Non-pigmented ciliary epithelial cell (primary cell): ENCODE measurements at regions not wholly inside any gene's neighbourhood (a gene's known extent, or its start where the extent isn't known, plus 50 kb on each side); places are given as distances from the start of the nearest gene placed in this dataset.

Experiments used
- DNase-seq: peaks from one replicate; pipeline ENCODE4 v3.0.0-alpha.2; 2010; ENCODE audit warnings: low read depth

DNA sequence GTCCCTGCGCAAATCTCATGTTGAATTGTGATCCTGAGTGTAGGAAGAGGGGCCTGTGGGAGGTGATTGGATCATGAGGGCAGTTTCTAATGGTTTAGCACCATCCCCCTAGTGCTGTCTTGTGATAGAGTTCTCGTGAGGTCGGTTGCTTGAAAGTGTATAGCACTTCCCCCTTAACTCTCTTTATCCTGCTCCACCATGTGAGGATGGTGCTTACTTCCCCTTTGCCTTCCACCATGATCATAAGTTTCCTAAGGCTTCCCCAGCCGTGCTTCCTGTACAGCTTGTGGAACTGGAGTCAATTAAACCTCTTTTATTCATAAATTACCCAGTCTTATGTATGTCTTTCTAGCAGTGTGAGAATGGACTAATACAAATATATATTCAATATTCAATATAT lies 303.7 kb upstream of the SEL1L start:
- DNase-seq, result no peak

DNA sequence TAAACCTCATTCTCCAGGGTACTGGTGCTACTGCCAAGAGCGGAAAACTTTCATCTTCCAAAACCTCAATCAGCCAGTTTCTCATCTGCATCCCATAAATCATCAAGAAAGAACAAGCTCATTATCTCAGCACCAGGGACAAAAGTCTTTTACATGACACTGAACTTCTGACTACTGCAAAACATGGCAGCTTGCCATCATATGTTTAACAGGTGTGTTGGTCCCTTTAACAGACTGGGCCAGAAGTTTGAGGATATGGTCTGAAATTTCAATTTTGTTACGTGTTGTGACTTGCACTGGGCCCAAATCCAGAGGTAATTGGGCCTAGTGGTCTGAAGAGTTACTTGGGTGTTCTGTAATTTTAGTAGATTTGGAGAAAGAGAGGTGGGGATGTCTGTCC lies 305.4 kb upstream of the SEL1L start:
- DNase-seq, result no peak

DNA sequence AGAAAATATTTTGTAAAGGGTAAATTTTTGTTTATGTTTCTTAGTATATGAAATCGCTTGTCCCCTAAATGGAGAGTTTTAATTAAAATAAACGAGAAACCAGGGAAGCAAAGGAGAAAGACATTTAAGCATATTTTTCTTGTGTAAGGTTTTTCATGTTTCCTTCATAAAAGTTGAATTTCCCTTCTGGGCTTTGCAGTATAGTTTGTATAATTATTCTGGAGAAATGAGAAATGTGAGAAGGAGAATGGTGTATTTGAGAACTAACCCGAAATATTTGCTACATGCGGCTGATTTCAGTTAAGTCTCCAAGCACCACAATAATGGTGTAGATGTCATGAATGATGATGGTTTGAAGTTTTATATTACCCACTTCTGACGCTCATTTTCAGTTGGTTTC lies 307.7 kb upstream of the SEL1L start:
- no peak for DNase-seq

DNA sequence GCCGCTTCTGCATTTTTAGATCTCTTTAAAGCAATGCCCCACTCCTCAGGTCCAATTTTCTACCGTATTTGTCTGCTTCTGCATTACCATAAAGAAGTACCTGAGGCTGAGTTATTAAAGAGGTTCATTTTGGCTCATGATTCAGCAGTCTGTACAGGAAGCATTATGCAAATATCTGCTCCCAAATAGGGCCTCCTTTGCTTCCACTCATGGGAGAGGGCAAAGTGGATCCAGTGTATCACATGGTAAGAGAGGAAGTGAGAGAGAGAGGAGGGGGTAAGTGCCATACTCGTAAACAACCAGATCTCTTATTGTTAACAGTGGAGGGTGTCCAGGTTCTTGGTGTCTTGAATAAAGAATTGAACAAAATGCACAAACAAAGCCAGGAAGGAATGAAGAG lies 316.1 kb upstream of the SEL1L start:
- no peak for DNase-seq

DNA sequence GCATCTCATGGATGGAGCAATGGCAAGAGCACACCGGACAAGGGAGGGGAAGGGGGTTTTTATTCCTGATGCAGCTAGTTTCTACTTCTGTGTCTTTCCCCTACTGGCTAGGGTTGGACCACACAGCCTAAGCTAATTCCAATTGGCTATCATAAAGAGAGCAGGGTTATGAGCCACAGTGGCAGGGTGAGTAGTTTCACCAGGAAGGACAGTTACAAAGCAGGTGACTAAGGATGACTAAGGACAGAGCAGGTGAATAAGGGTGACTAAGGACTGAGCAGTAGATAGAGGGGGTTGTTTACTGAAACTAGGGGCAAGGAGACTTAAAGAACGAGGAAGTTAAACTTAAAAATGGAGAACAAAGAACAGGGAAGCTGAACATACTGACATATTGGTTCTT lies 321.4 kb upstream of the SEL1L start:
- no peak for DNase-seq

DNA sequence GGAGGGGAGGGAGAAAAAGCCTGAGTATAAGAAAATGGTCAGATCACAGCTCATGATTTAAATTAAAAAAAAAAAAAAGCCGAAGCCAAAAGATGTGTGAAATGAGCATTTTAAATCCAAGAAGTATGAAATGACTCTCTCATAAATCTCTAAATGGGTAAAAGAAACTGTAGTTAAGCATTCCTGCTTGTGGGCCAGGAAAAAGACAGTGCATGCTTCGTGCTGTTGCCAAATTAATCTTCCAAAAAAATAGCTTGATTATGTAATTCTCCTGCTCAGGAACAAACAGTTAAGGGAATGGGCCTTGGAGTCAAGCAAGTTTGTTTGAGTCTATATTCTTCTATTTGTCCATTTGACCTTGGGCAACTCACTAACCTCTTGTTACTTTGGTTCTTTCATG lies 325.4 kb upstream of the SEL1L start:
- DNase-seq, result no peak

DNA sequence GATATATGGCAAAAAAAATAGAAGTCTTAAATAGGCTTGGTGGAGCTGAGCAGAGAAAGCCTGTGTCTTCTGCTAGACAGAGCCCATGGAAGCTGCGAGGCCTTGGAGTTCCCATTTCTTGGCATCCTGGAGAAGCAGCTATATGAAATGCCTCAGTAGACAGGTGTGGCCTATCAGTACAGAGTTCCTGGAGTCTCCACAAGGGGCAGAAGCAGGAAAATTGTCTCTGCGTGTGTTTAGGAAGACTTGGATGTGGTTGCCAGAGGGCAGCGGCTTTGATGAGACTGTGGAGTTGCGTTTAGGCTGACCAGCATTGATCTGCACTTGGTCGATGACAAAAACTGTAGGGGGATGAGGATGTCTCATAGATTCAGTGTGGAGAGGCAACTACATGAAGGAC lies 334.5 kb upstream of the SEL1L start:
- DNase-seq, result no peak

DNA sequence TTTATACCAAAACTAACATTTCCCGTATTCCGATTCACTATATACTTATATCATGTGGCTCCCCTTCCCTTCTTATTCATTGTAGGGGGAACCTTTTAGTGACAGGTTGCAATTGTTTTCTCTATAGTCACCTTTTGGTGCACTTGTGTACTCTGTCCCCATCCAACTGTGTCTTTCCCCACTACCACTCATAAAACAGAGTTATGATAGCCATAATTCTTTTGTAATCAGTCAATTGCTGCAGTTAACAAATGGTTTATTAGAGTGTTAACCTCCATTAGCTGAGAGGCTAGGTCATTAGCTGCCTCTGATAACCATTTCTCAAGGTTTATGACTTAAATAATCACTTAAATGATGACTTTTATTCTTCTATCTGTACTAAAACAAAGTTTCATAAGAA lies 338.1 kb upstream of the SEL1L start:
- DNase-seq, result no peak

DNA sequence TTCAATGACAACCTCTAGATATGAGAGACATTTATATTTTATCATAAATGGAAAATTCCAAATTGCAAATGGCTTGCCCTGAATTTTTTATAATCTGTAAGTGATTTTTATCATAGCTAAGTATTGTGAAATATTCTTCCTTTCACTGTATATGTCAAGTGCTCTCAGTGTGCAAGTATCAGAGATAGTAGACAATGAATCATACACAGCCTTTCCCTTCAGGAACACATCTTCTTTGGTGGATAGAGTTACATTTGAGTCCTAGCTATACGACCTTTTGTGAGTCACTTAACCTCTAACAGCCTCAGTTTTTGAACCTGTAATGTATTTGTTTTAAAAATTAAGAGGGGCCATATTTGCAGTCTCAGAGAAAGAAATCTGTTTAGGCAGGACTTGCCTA lies 350.7 kb upstream of the SEL1L start:
- DNase-seq, result no peak

DNA sequence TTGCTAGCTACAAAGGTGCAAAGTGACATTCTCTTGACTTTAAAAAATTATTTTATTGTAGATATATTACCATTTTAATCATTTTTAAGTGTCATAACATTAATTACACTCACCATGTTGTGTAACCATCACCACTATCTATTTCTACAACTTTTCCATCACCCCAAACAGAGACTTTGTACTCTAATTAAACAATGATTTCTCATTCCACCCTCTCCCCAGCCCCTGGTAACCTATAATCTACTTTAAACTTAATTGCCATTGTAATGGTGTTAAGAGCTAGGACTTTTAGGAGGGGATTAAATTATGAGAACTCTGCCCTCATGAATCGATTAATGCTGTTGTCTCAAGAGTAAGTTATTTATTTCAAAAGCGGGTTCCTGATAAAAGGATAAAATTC lies 352.9 kb upstream of the SEL1L start:
- no peak for DNase-seq

DNA sequence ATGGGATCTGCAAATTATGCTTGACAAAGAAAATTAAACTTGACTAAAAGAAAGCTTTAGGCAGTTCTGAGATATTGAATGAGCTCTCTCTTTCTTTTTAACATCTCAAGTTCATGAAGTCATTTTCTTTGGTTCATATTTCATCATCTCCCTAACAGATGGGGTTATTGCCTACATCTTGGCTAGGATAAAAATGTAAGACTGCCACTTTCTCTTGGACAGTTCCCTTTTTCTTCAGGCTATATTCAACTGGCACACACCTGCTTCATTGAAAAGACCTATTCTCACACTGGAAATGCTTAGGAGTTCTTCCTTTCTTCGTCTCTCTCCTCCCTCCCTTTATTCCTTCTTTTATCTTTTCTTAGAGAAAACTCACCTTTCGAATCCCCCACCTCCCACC lies 355.9 kb upstream of the SEL1L start:
- DNase-seq, result no peak

DNA sequence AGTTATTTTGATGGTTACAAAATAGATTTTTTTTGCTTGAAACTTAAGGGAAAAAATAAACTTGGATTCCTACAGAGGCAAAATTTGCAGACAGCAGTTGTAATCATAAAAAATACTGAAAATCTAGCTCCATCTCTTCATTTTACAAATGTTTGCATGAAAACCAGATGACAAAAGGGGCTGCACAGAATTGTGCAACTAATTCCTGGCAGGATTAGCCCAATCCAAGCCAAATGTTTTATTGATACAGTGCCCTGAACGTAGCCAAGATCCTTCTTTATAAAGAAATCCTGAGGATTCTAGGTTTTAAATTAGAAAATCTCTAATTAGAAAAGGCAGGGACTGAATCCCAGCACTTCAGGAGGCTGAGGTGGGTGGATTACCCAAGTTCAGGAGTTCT lies 356.4 kb upstream of the SEL1L start:
- DNase-seq, result no peak

DNA sequence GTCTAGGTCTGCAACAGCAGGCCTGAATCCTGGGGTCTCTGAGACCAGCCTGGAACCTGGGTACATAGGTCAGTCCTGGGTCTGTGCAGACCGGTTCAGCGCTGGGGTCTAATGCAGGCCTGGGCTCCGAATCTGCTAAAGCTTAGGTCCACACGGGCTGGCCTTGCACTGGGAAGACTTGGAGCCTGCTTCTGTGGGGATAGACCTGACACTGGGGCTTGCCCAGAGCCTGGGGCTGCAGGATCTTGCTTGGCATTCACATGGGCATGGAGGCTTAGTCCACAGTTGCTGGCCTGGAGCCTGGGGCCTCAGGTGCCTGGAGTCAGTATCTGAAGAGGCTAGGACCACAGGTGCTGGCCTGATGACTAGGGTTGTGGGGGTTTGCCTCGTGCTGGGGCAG lies 369.8 kb upstream of the SEL1L start:
- no peak for DNase-seq

DNA sequence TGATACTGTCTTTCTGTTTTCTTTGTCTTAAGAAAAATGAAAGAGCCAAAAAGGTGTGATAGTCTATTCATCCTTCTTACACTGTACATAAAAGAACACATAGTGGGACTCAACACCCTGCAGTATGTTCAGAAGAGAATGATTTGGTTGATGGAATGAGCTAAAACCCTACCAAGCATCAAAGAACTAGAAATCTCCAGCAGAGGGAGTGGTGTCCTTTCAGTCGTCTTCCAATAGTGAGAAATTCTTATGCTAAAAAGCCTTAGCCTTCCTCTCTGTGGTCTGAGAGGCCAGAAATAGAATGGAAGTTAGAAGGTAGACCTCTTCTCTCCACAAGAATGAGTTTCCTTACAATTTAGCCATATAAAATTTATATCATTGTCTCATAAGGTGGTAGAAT lies 393.4 kb upstream of the SEL1L start:
- no peak for DNase-seq

DNA sequence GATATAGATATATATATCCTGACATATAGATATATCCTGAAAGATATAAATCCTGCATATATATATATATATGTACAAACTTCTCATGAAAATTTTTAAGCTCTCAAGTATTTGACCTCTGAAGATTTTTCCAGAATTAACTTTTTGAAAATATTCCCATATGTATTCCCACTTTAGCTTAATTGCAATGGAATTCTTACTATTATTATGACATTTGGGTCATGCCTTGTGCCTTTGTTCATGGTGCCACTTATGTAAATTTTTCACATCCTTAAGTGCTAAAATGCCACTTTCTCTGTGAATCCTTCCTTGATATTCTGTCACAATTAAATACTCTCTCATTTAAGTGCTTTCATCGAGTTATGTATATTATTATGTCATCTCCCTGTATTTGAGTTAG lies 398.2 kb upstream of the SEL1L start:
- no peak for DNase-seq

DNA sequence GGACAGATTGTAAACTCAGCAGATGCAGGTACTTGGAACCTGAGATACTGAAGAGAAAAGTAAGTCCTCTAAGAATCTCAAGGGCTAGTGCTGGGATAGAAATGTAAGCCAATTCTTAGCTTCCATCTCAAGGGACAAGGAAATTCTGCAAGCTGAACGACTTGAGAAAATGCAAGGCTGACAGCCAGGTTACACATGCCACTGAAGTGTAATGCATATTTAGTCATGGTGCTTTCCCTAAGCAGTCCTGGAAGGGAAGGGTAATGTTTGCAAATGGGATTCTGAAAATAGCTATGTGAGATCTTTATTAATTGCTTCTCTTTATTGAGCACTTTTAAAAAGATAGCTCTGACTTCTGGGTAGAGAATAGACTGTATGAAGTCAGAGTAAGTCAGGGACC lies 402.7 kb upstream of the SEL1L start:
- DNase-seq, result no peak

DNA sequence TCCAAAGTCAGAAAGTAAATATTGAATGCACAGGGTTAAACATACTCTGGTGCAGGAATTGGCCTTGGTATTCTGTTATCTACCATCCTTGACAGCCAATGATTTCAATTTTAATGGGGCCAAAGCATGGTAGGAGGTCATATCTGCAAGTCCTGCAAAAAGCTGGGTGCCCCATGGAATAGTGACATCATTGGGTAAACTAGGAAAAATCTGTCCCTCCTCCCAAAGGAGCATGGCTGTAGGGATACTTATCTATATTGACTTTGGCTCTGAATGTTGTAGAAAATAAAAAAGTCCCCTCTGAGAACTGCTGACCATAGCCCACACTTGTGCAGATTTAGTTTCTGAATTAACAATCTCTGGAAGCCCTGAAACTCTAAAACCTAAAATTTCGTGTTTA lies 403.2 kb upstream of the SEL1L start:
- no peak for DNase-seq

DNA sequence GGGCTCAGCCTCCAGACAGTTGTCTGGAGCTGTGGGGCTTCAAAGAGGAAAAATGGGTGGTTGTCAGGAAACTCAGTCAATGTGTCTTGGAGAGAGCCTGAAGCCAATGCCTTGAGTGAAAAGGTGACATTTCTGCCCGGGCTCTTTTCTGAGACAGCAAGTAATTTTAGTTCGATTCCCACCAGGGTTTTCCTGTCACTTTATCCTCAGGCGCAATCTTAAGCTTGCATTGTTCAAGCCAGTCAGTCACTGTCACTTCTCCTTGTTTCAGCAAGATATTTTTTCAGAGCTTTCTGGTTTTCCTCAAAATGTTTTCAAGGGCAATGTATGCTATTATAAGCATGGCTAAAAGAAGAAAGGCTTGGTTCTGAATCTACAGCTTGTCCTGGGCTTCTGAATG lies 404.7 kb upstream of the SEL1L start:
- DNase-seq, result no peak

DNA sequence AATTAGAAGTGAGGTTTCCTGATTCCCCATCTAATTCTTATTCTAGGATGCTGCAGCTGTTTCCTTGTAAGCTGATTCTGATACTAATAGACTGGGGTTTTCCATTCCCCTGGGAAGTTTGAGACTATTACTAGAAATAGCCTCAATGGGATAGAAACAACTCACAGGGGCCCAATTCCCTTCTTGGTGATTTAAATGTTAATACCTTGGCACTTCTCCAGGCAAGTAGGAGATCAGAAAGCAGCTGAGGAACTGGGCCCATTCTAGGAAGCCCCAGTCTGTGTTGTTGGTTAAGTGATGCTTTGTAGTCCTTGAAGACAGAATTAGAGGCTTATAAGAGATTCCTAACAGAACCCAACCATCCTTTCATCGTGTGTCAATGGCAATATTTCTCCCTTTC lies 407.0 kb upstream of the SEL1L start:
- no peak for DNase-seq

DNA sequence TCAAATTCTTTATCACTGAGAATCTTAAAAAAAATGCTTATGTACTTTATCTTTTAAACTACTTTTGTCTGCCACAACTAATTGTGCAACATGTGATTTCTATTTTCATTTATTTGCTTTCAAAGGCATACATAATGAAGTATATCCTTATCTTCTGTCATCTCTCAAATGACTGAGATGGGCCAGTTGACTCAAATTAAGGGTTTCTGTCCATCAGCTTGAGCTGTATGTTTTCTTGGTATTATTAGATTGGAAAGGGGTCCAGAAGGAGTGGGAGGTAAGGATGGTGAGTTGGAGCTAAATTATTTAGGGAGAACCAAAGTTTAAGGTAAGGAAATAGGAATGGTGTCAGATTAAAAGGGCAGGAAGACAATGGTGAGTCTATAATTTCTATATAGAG lies 408.4 kb upstream of the SEL1L start:
- no peak for DNase-seq

DNA sequence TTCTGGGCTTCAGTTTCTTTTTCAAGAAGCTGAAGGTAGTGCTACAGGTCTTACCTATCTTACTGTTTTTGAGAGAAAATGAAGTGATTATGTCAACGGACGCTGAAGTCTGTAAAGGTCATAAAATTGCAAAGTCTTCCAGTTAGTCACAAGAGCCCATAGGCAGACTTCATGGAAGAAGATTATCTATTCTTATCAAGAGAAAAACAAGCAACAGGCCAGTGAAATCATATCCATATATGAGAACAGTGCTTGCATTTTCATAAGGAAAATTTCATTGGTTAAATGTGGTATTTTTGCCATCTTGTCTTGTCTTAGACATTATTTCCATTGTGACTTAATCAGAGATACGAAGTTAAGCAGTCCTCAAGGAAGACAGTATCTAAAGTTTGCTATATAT lies 412.7 kb upstream of the SEL1L start:
- no peak for DNase-seq

DNA sequence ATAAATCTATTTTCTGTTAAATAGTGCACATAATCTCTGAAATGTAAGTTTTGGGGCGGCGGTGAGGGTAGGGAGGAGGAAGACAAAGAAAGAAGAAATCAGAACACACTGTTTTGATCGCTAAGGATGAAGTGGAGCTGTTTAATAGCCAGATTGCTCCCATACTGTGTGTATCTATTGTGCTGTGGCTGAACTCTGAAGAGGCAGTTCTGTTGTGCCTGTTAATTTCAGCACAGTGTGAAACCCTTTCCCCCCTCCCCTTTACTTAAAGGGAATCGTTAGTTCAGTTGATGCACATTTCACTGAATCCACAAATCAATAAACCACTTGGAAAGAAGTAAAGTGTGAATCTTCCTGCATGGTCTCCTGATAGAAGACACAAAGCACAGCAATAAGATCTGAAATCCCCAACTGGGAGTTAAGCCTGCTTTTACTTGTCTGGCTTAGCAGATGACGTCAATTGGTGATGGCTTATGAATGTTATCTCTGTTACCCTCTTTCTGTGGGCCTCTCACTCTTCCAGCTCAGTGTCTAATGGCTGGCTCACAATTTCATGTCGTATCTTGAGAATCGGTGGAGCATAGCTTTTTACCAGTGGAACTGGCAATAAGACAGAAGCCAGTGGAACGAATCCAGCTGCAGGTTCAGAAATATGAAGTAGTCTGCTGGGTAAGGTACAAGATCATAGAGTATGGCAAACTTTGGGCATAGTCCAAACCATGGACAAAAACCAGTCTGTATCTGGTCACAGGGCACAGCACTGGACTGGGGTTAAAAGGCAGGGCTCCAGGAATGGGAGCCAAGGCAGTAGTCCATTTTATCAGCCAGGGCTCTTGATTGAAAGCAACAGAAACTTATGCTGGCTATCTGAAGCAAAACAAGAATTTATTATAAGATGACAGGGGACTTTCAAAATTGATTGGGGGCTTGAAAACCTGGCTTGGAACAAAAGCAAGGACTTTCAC lies 413.5 kb upstream of the SEL1L start:
- DNase-seq, result no peak

DNA sequence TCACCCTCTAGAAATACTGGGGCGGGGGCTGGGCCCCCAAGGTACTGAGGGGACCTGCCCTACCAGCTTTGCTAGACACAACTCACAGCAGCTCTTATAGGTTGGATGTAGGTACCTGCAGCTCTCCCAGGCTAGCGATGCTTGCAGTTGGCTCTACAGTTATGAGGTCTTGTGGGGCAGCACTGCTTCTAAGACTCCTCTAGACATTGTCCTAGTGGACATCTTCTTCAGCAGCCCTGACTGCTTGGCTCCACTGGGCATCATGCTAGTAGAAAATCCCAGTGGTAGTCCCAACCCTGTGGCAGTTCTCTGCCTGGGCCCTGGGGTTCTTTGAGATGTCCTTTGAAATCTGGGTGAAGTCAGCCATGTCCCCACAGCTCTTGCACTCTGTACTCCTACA lies 419.3 kb upstream of the SEL1L start:
- DNase-seq, result no peak

DNA sequence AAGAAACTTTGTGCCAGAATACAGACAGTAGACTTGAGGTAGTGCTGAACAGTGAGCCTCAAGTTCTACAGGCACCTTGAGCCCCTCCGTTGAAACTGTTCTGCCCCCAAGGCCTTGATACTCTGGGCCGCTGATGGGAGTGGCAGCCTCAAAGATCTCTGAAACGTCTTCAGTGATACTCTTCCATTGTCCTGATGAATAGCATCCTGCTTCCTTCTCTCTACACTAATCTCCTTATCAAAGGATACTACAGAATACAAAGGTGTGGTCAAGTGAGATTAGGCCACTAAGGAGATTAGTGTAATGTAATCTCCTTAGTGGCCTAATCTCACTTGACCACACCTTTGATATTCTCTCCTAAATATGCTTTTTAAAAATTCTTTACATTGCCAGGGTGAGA lies 419.8 kb upstream of the SEL1L start:
- DNase-seq, result no peak
